CD4-positive, alpha-beta T cell (primary cell): ENCODE measurements at regions not wholly inside any gene's neighbourhood (a gene's known extent, or its start where the extent isn't known, plus 50 kb on each side); places are given as distances from the start of the nearest gene placed in this dataset.

Experiments used
- ATAC-seq: fragments of 200-7000 bp; cut with Tn5 transposase; one replicate; pipeline ENCODE4 v1.10.0; 2022; ENCODE audit warnings: mild to moderate bottlenecking; ENCODE audit not compliant: poor library complexity
- CTCF ChIA-PET: fragments of 350-600 bp; sonication (Branson Sonifier 250); formaldehyde crosslinking; loops from one replicate; lab custom pipeline; 2021; ENCODE audit warnings: antibody characterized with exemption, inconsistent platforms; lab: Charles Lee
- POLR2A ChIA-PET: fragments of 350-600 bp; sonication (Branson Sonifier 250); formaldehyde crosslinking; loops from one replicate; lab custom pipeline; 2021; ENCODE audit warnings: antibody characterized with exemption, inconsistent platforms; lab: Charles Lee
- DNase-seq, 14 experiments: peaks; one replicate each; pipeline ENCODE4 v3.0.0-alpha.2; 2013 to 2020; ENCODE audit warnings: mixed read lengths in 2 of 14
- H3K27ac ChIP-seq, 2 donors: one replicate each; pipeline versions ENCODE4 v1.5.1 to v1.7.0; 2013; ENCODE audit warnings: low read length in 2 of 2, low read depth in 1 of 2, mild to moderate bottlenecking in 1 of 2
- H3K27me3 ChIP-seq, 2 experiments: 1 replicate in 1 of 2; 2 replicates in 1 of 2; pipeline versions ENCODE4 v1.6.1 to v1.7.0; 2013; ENCODE audit warnings: low read length in 2 of 2, control low read depth in 1 of 2, mild to moderate bottlenecking in 1 of 2, moderate library complexity in 1 of 2; ENCODE audit not compliant: insufficient read depth in 2 of 2, control insufficient read depth in 1 of 2
- H3K36me3 ChIP-seq: one replicate; pipeline ENCODE4 v1.6.1; 2013; ENCODE audit warnings: low read length, control low read depth; ENCODE audit not compliant: insufficient read depth
- H3K4me1 ChIP-seq: one replicate; pipeline ENCODE4 v1.6.1; 2013; ENCODE audit warnings: low read length, control low read depth; ENCODE audit not compliant: insufficient read depth
- H3K4me3 ChIP-seq: one replicate; pipeline ENCODE4 v1.5.1; 2013; ENCODE audit warnings: mild to moderate bottlenecking, low read length, moderate library complexity
- H3K9me3 ChIP-seq, 2 experiments: 1 replicate in 1 of 2; 2 replicates in 1 of 2; pipeline versions ENCODE4 v1.6.1 to v1.7.0; 2013; ENCODE audit warnings: low read length in 2 of 2, mild to moderate bottlenecking in 2 of 2, control low read depth in 1 of 2, moderate library complexity in 1 of 2; ENCODE audit not compliant: control insufficient read depth in 1 of 2, insufficient read depth in 1 of 2
- H3K27ac Mint-ChIP-seq: one replicate; pipeline ENCODE4 v1.8.0; 2020; ENCODE audit warnings: mixed read lengths
- H3K27me3 Mint-ChIP-seq: one replicate; pipeline ENCODE4 v1.8.0; 2021; ENCODE audit warnings: mixed read lengths
- H3K36me3 Mint-ChIP-seq: one replicate; pipeline ENCODE4 v1.8.0; 2021; ENCODE audit warnings: low read depth, mixed read lengths
- H3K4me1 Mint-ChIP-seq: one replicate; pipeline ENCODE4 v1.8.0; 2021; ENCODE audit warnings: low read depth, mixed read lengths
- H3K4me3 Mint-ChIP-seq: one replicate; pipeline ENCODE4 v1.8.0; 2020; ENCODE audit warnings: mild to moderate bottlenecking, mixed read lengths
- H3K9me3 Mint-ChIP-seq: one replicate; pipeline ENCODE4 v1.8.0; 2020; ENCODE audit warnings: mixed read lengths
- intact Hi-C, 2 experiments: fragments of 100-400 bp; cut with DNase I in 1 of 2; cut with micrococcal nuclease in 1 of 2; formaldehyde crosslinking; loops; one replicate each; pipeline versions ENCODE4 v1.15.1 to v1.9.0; 2023 to 2025; cut with DNase I, micrococcal nuclease
- TF ChIP-seq, protein P1 (sequence below): fragments of 200-600 bp; IDR thresholded peaks from one replicate; pipeline ENCODE4 v1.8.0; 2022; ENCODE audit warnings: antibody characterized with exemption, mild to moderate bottlenecking

DNA sequence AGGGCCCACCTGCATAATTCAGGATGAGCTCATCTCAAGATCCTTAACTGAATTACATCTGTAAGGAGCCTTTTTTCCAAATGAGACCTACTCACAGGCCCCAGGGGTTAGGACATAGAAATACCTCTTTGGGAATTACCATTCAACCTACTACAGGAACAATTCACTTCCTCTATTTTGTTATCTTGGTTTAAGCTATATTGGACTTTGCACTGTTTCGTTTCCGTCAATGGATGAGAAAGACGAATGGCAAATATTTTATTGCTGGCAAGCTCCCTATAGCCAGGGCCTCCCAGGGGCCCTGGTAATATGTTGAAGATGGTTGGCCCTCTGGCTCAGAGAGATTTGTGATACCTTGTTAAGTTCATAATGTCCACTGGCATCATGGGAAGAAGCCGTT lies 384.2 kb upstream of the DUSP10 start:
- Histone ChIP-seq H3K9me3 (no peaks in the 10 kb centered on the region), H3K4me1 (no peaks in the 10 kb centered on the region), H3K27ac (no peak overlapping the region), H3K27me3 (no peaks in the 10 kb centered on the region), H3K36me3 (no peaks in the 10 kb centered on the region), H3K4me3 (no peak overlapping the region)
- Mint-ChIP-seq H3K9me3 (no peaks in the 10 kb centered on the region), H3K4me3 (no peak overlapping the region), H3K36me3 (no peaks in the 10 kb centered on the region), H3K27ac (no peak overlapping the region), H3K4me1 (no peaks in the 10 kb centered on the region), H3K27me3 (no peaks in the 10 kb centered on the region)
- TF ChIP-seq, protein P1, sequence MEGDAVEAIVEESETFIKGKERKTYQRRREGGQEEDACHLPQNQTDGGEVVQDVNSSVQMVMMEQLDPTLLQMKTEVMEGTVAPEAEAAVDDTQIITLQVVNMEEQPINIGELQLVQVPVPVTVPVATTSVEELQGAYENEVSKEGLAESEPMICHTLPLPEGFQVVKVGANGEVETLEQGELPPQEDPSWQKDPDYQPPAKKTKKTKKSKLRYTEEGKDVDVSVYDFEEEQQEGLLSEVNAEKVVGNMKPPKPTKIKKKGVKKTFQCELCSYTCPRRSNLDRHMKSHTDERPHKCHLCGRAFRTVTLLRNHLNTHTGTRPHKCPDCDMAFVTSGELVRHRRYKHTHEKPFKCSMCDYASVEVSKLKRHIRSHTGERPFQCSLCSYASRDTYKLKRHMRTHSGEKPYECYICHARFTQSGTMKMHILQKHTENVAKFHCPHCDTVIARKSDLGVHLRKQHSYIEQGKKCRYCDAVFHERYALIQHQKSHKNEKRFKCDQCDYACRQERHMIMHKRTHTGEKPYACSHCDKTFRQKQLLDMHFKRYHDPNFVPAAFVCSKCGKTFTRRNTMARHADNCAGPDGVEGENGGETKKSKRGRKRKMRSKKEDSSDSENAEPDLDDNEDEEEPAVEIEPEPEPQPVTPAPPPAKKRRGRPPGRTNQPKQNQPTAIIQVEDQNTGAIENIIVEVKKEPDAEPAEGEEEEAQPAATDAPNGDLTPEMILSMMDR, result no peak
- ChIA-PET POLR2A (no interaction called here), CTCF (no interaction called here)
- intact Hi-C loops, result no loop called here
- ATAC-seq, result no peak
- no peak for DNase-seq

DNA sequence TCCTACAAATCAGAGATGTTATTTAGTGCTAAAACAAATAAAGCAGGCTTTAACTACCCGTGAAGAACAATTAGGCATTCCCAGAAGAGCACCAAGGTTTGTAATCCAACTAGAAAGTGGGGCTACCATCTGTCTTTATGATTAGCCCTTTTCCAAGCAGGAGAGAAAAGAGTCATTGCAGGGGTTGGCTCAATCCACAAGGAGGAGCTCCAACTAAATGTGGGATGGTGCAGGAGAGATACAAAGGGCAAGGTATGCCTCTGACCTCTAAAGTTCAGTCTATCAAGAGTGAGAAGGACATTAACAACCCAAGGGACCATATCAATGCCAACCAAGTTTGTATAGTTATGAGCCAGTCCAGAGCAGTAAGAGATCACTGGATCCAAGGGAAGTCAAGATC lies 382.7 kb upstream of the DUSP10 start:
- Mint-ChIP-seq H3K4me3 (no peak overlapping the region), H3K9me3 (no peaks in the 10 kb centered on the region), H3K36me3 (no peaks in the 10 kb centered on the region), H3K4me1 (no peaks in the 10 kb centered on the region), H3K27me3 (peaks cover 5% of the 10 kb centered on the region), H3K27ac (no peak overlapping the region)
- Histone ChIP-seq H3K9me3 (no peaks in the 10 kb centered on the region), H3K27me3 (no peaks in the 10 kb centered on the region), H3K36me3 (no peaks in the 10 kb centered on the region), H3K4me1 (no peaks in the 10 kb centered on the region), H3K27ac (no peak overlapping the region), H3K4me3 (no peak overlapping the region)
- ChIA-PET CTCF (interaction anchor here (1.3 kb wide), 1 partner anchor 330 kb away, joined by 4 read pairs; no protein-coding TSS in a partner anchor), POLR2A (no interaction called here)
- ATAC-seq (no peak), DNase-seq (no peak)
- TF ChIP-seq, protein P1, result no peak
- intact Hi-C loops, result no loop called here

GRCh38 chr1:222123111-222123510 lies 381.2 kb upstream of the DUSP10 start:
- Histone ChIP-seq H3K36me3 (no peaks in the 10 kb centered on the region), H3K4me3 (no peak overlapping the region), H3K27ac (no peak overlapping the region), H3K9me3 (no peaks in the 10 kb centered on the region), H3K27me3 (no peaks in the 10 kb centered on the region), H3K4me1 (no peaks in the 10 kb centered on the region)
- Mint-ChIP-seq H3K9me3 (no peaks in the 10 kb centered on the region), H3K27me3 (peaks cover 6% of the 10 kb centered on the region), H3K36me3 (no peaks in the 10 kb centered on the region), H3K4me1 (no peaks in the 10 kb centered on the region), H3K27ac (no peak overlapping the region), H3K4me3 (no peak overlapping the region)
- POLR2A ChIA-PET, result no interaction called here
- CTCF ChIA-PET, result no interaction called here
- no peak for DNase-seq
- TF ChIP-seq, protein P1, result no peak
- ATAC-seq, result no peak
- intact Hi-C loops, result no loop called here
